ENCODE measurements at regions not wholly inside any gene's neighbourhood (a gene's known extent, or its start where the extent isn't known, plus 50 kb on each side); places are given as distances from the start of the nearest gene placed in this dataset.

DNA sequence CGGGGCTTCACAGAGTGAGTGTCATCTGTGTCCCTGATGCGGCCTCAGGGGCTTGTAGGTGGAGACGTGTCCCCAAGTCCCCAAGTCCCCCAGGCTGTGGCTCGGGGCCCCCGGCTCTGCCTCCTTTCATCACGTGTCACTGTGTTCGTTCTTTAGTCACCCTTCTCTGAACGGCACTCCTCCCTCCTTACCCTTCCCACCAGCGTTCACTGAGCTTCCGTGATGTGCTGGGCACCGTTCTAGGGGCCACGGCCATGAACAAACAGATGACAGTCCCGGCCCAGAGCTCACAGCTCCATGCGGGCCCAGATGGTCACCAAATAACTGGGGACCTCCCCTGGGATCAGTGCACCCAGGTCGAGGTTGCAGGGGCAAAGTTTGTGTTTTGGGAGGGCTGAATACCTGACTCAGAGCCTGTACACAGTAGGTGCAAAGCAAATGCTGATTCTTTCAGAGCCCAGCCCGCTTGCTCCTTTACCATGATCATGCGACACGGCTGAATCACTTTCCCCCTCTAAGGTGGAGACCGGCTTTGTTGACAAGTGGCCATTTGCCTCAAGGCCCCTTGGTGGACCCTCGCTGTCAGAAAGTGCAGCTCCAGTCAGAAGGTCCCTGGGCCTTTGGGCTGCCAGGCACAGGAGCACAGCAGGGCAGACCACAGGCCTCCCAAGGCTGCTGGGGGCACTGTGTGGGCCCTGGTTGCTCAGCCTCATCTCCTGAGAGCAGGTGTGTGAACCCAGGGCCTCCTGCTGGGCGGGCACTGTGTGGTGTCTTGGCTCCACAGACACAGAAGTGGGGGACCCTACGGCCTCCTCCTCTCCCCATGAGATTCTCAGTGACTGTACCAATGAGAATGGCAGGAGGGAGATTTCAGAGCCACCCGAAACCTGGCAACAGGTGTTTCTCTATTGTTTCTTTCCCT, 592.5 kb downstream of the PTPRU start:
- Histone ChIP-seq H3K4me1 (ENCODE audit: control insufficient read depth, insufficient read depth, low read length, poor library complexity, severe bottlenecking) (no peaks in the 10 kb centered on the region), H3K36me3 (ENCODE audit: control insufficient read depth, insufficient read depth, low read length) (no peaks in the 10 kb centered on the region), H3K9me3 (ENCODE audit: control insufficient read depth, low read length) (no peaks in the 10 kb centered on the region), H3K27ac (ENCODE audit: insufficient read depth, low read length, poor library complexity, severe bottlenecking) (no peak overlapping the region), H3K27me3 (replicated peaks; ENCODE audit: control insufficient read depth, insufficient read depth, low read length, poor library complexity, severe bottlenecking) (no peaks in the 10 kb centered on the region), H3K4me3 (ENCODE audit: insufficient read depth, low read depth, low read length, poor library complexity, severe bottlenecking) (no peak overlapping the region)
- DNase-seq, result no peak

DNA sequence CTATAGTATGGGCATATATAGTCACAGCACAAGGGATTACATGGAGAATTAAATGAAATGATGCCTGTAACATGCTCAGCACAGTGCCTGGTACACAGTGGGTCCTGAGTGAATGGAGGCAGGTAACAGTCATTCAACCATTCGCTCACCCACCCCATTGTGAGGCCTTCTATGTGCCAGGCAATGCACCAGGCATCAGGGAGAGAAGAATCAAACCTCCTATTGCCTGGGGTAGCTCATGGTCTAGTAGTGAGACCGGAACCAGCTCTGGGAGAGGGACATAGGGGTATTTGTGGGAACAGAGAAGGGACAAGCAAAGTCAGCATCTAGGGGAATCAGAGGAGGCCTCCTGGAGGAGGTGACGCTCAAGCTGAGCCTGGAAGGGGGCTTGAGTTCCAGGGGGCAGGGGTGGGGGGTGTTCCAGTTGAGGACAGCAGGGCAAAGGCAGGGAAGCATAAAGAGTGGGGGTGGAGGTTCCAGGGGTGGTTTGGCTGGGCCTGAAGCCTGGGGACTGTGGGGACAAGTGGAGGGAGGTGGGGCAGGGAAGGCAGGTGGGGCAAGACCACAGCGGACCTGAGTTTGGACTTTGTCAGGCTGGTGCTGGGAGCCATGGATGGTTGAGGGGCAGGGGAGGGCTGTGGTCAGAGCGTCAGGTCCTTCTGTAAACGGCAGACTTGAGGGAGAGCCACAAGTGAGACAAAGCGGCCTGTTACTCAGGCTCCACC, 591.6 kb downstream of the PTPRU start:
- Histone ChIP-seq H3K27ac (ENCODE audit: insufficient read depth, low read length, poor library complexity, severe bottlenecking) (no peak overlapping the region), H3K4me1 (ENCODE audit: control insufficient read depth, insufficient read depth, low read length, poor library complexity, severe bottlenecking) (no peaks in the 10 kb centered on the region), H3K27me3 (replicated peaks; ENCODE audit: control insufficient read depth, insufficient read depth, low read length, poor library complexity, severe bottlenecking) (no peaks in the 10 kb centered on the region), H3K4me3 (ENCODE audit: insufficient read depth, low read depth, low read length, poor library complexity, severe bottlenecking) (no peak overlapping the region), H3K9me3 (ENCODE audit: control insufficient read depth, low read length) (no peaks in the 10 kb centered on the region), H3K36me3 (ENCODE audit: control insufficient read depth, insufficient read depth, low read length) (no peaks in the 10 kb centered on the region)
- DNase-seq, result no peak

DNA sequence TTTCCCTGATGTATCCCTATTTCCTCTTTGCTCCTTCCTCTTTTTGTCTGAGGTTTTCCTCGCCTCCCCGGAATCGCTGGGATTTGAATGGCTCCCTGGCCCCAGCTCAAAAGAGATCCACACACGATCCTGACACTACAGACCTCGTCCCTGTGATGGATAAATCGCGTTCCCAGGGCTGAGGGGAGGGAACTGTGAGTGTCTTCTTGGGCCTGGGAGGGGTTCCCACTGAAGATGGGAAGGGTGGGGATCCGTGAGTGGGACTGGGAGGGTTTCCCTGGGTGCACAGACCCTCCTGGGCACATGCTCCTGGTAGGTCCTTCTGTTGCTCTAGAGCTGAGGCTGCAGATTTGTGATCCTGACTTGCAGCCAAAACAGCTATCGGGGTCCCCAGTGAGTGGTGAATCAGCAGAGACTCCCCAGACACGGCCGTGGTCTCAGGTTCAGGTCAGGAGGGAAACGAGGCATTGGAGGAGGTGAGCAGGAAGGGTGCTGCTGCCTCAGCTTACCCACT, 591.0 kb downstream of the PTPRU start:
- Histone ChIP-seq H3K27me3 (replicated peaks; ENCODE audit: control insufficient read depth, insufficient read depth, low read length, poor library complexity, severe bottlenecking) (no peaks in the 10 kb centered on the region), H3K4me3 (ENCODE audit: insufficient read depth, low read depth, low read length, poor library complexity, severe bottlenecking) (no peak overlapping the region), H3K4me1 (ENCODE audit: control insufficient read depth, insufficient read depth, low read length, poor library complexity, severe bottlenecking) (no peaks in the 10 kb centered on the region), H3K9me3 (ENCODE audit: control insufficient read depth, low read length) (no peaks in the 10 kb centered on the region), H3K36me3 (ENCODE audit: control insufficient read depth, insufficient read depth, low read length) (no peaks in the 10 kb centered on the region), H3K27ac (ENCODE audit: insufficient read depth, low read length, poor library complexity, severe bottlenecking) (no peak overlapping the region)
- DNase-seq, result no peak

DNA sequence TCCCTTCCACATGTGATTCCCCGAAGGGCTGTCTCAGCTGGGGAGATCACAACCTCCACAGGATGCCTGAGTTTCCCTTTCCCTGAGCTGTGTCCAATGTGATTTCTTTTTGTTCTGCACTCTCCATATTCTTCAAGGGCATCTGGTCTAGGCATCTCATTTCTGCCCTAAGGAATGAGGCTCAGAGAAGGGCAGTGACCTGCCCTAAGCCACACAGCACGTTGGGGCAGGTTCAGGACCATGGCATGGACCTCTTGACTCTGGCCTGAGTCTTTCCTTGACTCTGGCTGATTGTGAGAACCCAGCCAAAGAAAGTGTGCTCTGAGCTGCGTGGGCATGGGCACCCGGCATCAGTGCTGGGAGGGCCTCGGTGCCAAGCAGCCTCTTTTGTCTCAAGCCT, 590.3 kb downstream of the PTPRU start:
- H3K27ac ChIP-seq (ENCODE audit: insufficient read depth, low read length, poor library complexity, severe bottlenecking), result no peak overlapping the region
- no peak for DNase-seq
- H3K9me3 ChIP-seq (ENCODE audit: control insufficient read depth, low read length), result no peaks in the 10 kb centered on the region
- H3K36me3 ChIP-seq (ENCODE audit: control insufficient read depth, insufficient read depth, low read length), result no peaks in the 10 kb centered on the region
- no peak overlapping the region for H3K4me3 ChIP-seq (ENCODE audit: insufficient read depth, low read depth, low read length, poor library complexity, severe bottlenecking)
- no peaks in the 10 kb centered on the region for H3K4me1 ChIP-seq (ENCODE audit: control insufficient read depth, insufficient read depth, low read length, poor library complexity, severe bottlenecking)
- no peaks in the 10 kb centered on the region for H3K27me3 ChIP-seq (replicated peaks; ENCODE audit: control insufficient read depth, insufficient read depth, low read length, poor library complexity, severe bottlenecking)

DNA sequence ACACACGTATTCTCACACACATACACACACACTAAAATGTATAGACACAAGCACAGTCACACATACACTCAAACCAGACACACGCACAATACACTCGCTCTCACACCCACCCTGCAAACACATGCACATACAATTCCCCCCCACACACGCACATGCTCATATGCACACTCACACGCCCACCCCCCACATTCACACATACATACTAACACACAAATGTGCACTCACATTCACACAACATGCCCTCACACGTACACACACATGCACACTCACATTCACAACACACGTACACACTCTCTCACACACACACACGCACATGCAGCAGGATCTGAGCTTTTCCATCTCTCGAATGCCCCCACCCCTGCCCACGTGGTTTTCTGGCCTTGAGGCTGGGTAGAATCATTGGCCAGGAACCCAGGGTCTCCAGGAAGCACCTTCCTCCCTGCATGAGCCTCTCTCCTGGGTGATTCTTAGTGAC, 589.7 kb downstream of the PTPRU start:
- Histone ChIP-seq H3K4me3 (ENCODE audit: insufficient read depth, low read depth, low read length, poor library complexity, severe bottlenecking) (no peak overlapping the region), H3K27ac (ENCODE audit: insufficient read depth, low read length, poor library complexity, severe bottlenecking) (no peak overlapping the region), H3K4me1 (ENCODE audit: control insufficient read depth, insufficient read depth, low read length, poor library complexity, severe bottlenecking) (no peaks in the 10 kb centered on the region), H3K27me3 (replicated peaks; ENCODE audit: control insufficient read depth, insufficient read depth, low read length, poor library complexity, severe bottlenecking) (no peaks in the 10 kb centered on the region), H3K9me3 (ENCODE audit: control insufficient read depth, low read length) (no peaks in the 10 kb centered on the region), H3K36me3 (ENCODE audit: control insufficient read depth, insufficient read depth, low read length) (no peaks in the 10 kb centered on the region)
- DNase-seq, result no peak

DNA sequence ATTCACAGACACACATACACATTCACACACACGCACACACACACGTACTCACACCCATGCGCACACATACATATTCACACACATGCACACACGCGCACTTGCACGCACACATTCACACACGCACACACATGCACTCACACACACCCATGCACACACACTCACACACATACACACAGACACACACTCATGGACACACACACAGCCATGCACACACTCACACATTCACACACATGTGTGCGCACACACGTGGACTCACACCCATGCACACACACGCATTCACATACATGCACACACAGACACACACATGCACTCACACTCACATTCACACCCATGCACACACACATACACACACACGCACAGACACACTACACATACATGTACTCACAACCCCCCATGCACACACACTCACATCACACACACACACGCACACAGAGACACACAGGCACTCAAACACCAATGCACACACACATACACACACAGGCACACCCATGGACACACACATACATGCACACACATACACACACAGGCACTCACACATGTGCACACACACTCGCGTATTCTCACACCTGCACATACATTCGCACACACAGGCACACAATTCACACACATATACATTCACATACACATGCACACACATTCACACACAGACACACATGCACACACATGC, 589.1 kb downstream of the PTPRU start:
- H3K4me3 ChIP-seq (ENCODE audit: insufficient read depth, low read depth, low read length, poor library complexity, severe bottlenecking), result no peak overlapping the region
- H3K36me3 ChIP-seq (ENCODE audit: control insufficient read depth, insufficient read depth, low read length), result no peaks in the 10 kb centered on the region
- H3K4me1 ChIP-seq (ENCODE audit: control insufficient read depth, insufficient read depth, low read length, poor library complexity, severe bottlenecking), result no peaks in the 10 kb centered on the region
- H3K27me3 ChIP-seq (replicated peaks; ENCODE audit: control insufficient read depth, insufficient read depth, low read length, poor library complexity, severe bottlenecking), result no peaks in the 10 kb centered on the region
- no peak overlapping the region for H3K27ac ChIP-seq (ENCODE audit: insufficient read depth, low read length, poor library complexity, severe bottlenecking)
- no peaks in the 10 kb centered on the region for H3K9me3 ChIP-seq (ENCODE audit: control insufficient read depth, low read length)
- no peak for DNase-seq

DNA sequence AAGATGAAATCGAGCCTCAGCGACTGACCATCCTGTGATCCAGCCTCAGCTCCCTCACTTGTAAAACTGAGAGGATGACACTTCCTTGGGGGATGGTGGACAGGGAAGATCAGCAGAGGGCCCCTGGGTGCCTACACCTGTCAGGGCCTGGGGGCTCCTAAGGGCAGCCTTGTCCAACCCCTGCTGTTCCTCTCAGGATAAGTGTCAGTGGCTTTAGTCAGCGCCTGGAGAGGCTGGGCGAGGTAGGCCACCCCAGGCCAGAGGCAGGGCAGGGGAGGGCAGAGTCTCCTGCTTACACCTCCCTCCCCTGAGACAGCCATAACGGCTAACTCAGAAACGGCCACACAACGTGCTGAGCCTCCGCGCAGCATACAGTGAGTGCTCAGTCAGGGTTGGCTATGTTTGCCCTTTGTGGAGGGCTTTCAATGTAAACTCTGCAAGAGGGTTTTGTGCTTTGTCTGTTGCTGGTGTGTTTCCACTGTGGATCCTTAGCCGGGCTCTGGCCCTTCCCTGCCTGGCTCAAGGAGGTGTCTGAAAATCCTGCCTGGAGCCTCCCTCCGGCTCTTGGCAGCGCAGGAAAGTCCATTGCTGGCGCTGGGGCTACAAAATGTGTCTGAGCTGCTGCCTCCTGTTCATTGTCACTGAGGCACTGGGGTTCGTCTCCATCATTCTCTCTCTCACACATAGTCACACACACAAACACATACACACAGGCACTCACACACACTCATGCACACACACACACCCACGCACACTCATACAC, 588.4 kb downstream of the PTPRU start:
- H3K9me3 ChIP-seq (ENCODE audit: control insufficient read depth, low read length), result no peaks in the 10 kb centered on the region
- H3K4me3 ChIP-seq (ENCODE audit: insufficient read depth, low read depth, low read length, poor library complexity, severe bottlenecking), result no peak overlapping the region
- H3K27me3 ChIP-seq (replicated peaks; ENCODE audit: control insufficient read depth, insufficient read depth, low read length, poor library complexity, severe bottlenecking), result no peaks in the 10 kb centered on the region
- H3K4me1 ChIP-seq (ENCODE audit: control insufficient read depth, insufficient read depth, low read length, poor library complexity, severe bottlenecking), result no peaks in the 10 kb centered on the region
- no peaks in the 10 kb centered on the region for H3K36me3 ChIP-seq (ENCODE audit: control insufficient read depth, insufficient read depth, low read length)
- H3K27ac ChIP-seq (ENCODE audit: insufficient read depth, low read length, poor library complexity, severe bottlenecking), result no peak overlapping the region
- DNase-seq, result no peak

DNA sequence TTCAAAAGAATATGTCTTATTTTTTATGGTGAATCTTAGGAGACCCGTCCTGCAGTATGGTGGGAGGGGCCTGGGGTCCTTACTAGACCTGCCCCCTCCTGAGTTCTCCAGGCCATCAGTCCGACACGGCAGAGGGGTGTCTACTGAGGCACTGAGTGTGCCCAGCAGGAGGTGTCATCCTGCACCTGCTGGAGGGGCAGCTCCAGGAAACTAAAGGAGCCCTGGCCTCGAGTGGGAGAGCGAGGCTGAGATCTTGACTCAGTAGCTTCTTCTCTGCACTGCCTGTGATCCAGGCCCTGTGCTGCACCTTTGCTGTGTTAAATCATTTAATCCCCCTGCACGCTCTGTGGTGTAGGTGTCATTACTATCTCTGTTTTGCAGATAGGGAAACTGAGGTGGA, 587.7 kb downstream of the PTPRU start:
- no peaks in the 10 kb centered on the region for H3K4me1 ChIP-seq (ENCODE audit: control insufficient read depth, insufficient read depth, low read length, poor library complexity, severe bottlenecking)

DNA sequence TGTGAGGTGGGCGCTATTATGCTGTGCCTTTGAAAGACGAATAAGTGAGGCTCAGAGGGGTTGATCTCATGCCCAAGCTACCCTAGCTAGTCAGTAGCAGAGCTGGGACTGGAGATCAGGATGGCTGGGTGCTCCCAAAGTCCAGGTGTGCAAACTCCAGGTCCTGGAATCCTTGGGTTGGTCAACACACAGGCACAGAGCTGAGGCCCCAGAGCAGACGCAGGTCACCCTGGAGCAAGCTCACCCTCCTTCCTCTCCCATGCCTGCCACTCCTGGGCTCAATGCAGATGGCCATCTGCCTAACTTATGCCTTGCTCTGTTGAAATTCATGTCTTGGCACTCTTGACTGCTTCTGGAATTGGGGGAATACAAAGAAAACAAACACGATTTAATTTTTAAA, 587.2 kb downstream of the PTPRU start:
- Histone ChIP-seq H3K27ac (ENCODE audit: insufficient read depth, low read length, poor library complexity, severe bottlenecking) (no peak overlapping the region), H3K4me1 (ENCODE audit: control insufficient read depth, insufficient read depth, low read length, poor library complexity, severe bottlenecking) (no peaks in the 10 kb centered on the region), H3K27me3 (replicated peaks; ENCODE audit: control insufficient read depth, insufficient read depth, low read length, poor library complexity, severe bottlenecking) (no peaks in the 10 kb centered on the region), H3K4me3 (ENCODE audit: insufficient read depth, low read depth, low read length, poor library complexity, severe bottlenecking) (no peak overlapping the region), H3K36me3 (ENCODE audit: control insufficient read depth, insufficient read depth, low read length) (no peaks in the 10 kb centered on the region), H3K9me3 (ENCODE audit: control insufficient read depth, low read length) (no peaks in the 10 kb centered on the region)
- no peak for DNase-seq

More for the DNA sequence above, 587.7 kb downstream of the PTPRU start:
- no peaks in the 10 kb centered on the region for H3K36me3 ChIP-seq (ENCODE audit: control insufficient read depth, insufficient read depth, low read length)
- H3K27ac ChIP-seq (ENCODE audit: insufficient read depth, low read length, poor library complexity, severe bottlenecking), result no peak overlapping the region
- no peaks in the 10 kb centered on the region for H3K9me3 ChIP-seq (ENCODE audit: control insufficient read depth, low read length)
- H3K27me3 ChIP-seq (replicated peaks; ENCODE audit: control insufficient read depth, insufficient read depth, low read length, poor library complexity, severe bottlenecking), result no peaks in the 10 kb centered on the region
- H3K4me3 ChIP-seq (ENCODE audit: insufficient read depth, low read depth, low read length, poor library complexity, severe bottlenecking), result no peak overlapping the region
- no peak for DNase-seq
